ENCODE measurements at regions not wholly inside any gene's neighbourhood (a gene's known extent, or its start where the extent isn't known, plus 50 kb on each side); places are given as distances from the start of the nearest gene placed in this dataset.

GRCh38 chr17:71948703-71949422 lies 172.0 kb upstream of the SOX9 start:
- intact Hi-C loops (cut with micrococcal nuclease), result no loop called here
- Histone ChIP-seq H4K20me1 (ENCODE audit: insufficient read depth, low read length) (no peaks in the 10 kb centered on the region), H3K4me3 (ENCODE audit: insufficient read depth, low read depth, low read length) (no peak overlapping the region), H4K91ac (ENCODE audit: insufficient read depth, low read depth, low read length) (no peak overlapping the region), H3K4me2 (ENCODE audit: low read depth, low read length) (no peak overlapping the region), H3K27me3 (ENCODE audit: control insufficient read depth, insufficient read depth, low read length) (no peaks in the 10 kb centered on the region; the same call in 1 of the 2 replicates), H3K56ac (ENCODE audit: extremely low read depth, insufficient read depth, low read length) (no peak overlapping the region), H3K14ac (replicated peaks; ENCODE audit: low read depth, low read length) (no peak overlapping the region), H3K4ac (ENCODE audit: low read depth, low read length) (no peak overlapping the region), H3K9me3 (ENCODE audit: control insufficient read depth, insufficient read depth, low read length) (no peaks in the 10 kb centered on the region), H3K9me1 (ENCODE audit: insufficient read depth, low read length) (no peaks in the 10 kb centered on the region), H3K9ac (ENCODE audit: low read depth, low read length) (no peak overlapping the region), H2AK9ac (replicated peaks; ENCODE audit: low read depth, low read length, poor library complexity) (no peak overlapping the region), H3K23ac (ENCODE audit: low read depth, low read length) (no peak overlapping the region), H3K4me1 (ENCODE audit: control insufficient read depth, insufficient read depth, low read length) (no peaks in the 10 kb centered on the region), H3K36me3 (ENCODE audit: control insufficient read depth, insufficient read depth, low read length) (no peaks in the 10 kb centered on the region), H3K79me1 (ENCODE audit: low read depth in 1 of 2, low read length in 2 of 2) (no peaks in the 10 kb centered on the region), H2BK15ac (ENCODE audit: low read depth, low read length) (no peak overlapping the region), H2BK20ac (ENCODE audit: low read depth, low read length) (no peak overlapping the region), H4K8ac (ENCODE audit: low read depth in 2 of 2, low read length in 2 of 2) (no peak overlapping the region), H2AK5ac (ENCODE audit: low read depth, low read length) (no peak overlapping the region), H3K18ac (ENCODE audit: low read depth, low read length) (no peak overlapping the region), H4K5ac (ENCODE audit: low read depth, low read length) (no peak overlapping the region), H2BK120ac (ENCODE audit: low read depth, low read length) (no peak overlapping the region), H2AFZ (replicated peaks; ENCODE audit: low read length, poor library complexity) (no peak overlapping the region), H3K27ac (ENCODE audit: insufficient read depth, low read length) (no peak overlapping the region), H2BK5ac (ENCODE audit: low read depth, low read length, poor library complexity, severe bottlenecking) (no peak overlapping the region)
- TF ChIP-seq CEBPB (IDR thresholded peaks at IDR 0.05; ENCODE audit: low read depth, low read length) (0 out of 2 replicates have a peak, but pooled peaks have one; percentile 23), RCOR1 (IDR thresholded peaks at IDR 0.05; ENCODE audit: insufficient replicate concordance, low read length) (no peak)
- 100% methylated on average over 1 of the region's 4 CpGs; no CpG with 5 or more reads in 1 of the 2 experiments for WGBS, 2 experiments (ENCODE audit: extremely low coverage in 2 of 2, insufficient read length in 1 of 2)
- ATAC-seq (ENCODE audit: low read depth), result no peak
- in situ Hi-C loops (cut with MboI; ENCODE audit: low sequenced_read_pairs), result no loop called here
- CTCF ChIA-PET, result no interaction called here
- dilution Hi-C loops (cut with HindIII; ENCODE audit: low sequenced_read_pairs, unreplicated experiment), result no loop called here
- POLR2A ChIA-PET (ENCODE audit: unreplicated experiment), result no interaction called here
- DNase-seq, result no peak
- no TSS peak for BruUV-seq (replicated peaks)

Measured in IMR-90 (cell line).